Hematopoietic multipotent progenitor cell treated with erythropoietin and hydrocortisone succinate and interleukin-3 and kit ligand, for 17 days (in vitro differentiated cells): ENCODE measurements at regions not wholly inside any gene's neighbourhood (a gene's known extent, or its start where the extent isn't known, plus 50 kb on each side); places are given as distances from the start of the nearest gene placed in this dataset.
"Not testable (repeated sequence)": the region's sequence is repeated elsewhere in the genome, so short reads cannot be mapped to it uniquely, and the experiment has no call there.

Source experiments
- DNase-seq: peaks from one replicate; pipeline ENCODE4 v3.0.0-alpha.2; 2015; ENCODE audit warnings: low spot score

DNA sequence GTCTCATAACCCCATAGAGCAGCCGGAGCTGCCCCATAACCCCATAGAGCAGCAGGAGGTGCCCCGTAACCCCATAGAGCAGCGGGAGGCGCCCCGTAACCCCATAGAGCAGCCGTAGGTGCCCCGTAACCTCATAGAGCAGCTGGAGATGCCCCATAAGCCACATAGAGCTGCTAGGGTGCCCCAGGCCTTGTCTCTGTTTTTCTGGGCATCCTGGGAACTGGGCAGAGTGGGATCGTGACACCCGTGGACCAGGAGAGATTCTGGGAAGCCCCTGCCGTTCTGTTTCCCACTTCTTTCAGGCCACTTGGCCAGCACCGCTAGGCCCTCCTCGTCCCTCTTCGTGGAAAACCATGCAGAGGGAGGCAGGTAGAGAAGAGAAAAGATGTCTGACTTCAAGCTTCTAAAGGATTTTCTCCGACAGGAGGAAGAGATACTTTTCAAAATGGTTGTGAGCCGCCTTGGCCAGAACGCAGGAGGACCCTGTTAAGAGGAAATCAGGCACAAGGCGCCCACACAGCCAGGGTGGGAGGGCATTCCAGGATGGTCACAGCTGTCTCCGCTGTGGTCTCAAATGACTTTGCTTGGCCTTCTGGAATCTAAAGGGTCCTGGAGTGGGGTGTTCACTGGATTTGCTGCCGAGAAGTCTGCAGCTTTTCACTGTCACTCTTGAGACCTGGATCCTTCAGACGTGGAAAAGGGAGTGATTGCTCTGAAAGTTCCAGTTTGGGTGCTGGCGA, 171.8 kb downstream of the NPIPB11 start:
- not testable (repeated sequence) for DNase-seq

- not testable (repeated sequence) for DNase-seq
Measured at GRCh38 chr16:29233705-29234404, 172.7 kb downstream of the NPIPB11 start.

- DNase-seq = no peak
Measured at GRCh38 chr16:29232811-29233704, 173.5 kb downstream of the NPIPB11 start.

- DNase-seq = not testable (repeated sequence)
Measured at GRCh38 chr16:29232160-29232705, 174.3 kb downstream of the NPIPB11 start.

GRCh38 chr16:29231244-29231643, 175.3 kb downstream of the NPIPB11 start:
- no peak for DNase-seq

DNA sequence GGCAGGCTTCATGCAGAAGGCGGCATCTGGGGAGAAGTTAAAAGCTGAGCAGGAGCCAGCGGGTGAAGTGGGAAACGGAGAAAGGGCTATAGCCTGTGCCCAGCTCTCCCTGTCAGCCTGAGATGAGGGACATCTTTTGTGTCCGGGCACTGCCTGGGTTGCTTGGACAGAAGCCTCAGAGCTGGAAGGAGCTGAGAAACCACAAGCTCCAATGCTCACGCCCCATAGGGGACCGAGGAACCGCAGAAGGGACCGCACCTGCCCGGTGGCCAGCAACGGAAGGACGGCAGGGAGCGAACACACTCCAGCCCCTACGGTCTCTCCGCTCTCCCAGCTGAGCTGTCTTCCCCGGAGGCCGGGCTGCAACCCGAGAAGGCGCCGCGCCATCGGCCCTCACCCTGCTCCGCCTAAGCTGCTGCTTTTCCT, 175.8 kb downstream of the NPIPB11 start:
- no peak for DNase-seq

- not testable (repeated sequence) for DNase-seq
Measured at GRCh38 chr16:29230006-29230668, 176.4 kb downstream of the NPIPB11 start.

DNA sequence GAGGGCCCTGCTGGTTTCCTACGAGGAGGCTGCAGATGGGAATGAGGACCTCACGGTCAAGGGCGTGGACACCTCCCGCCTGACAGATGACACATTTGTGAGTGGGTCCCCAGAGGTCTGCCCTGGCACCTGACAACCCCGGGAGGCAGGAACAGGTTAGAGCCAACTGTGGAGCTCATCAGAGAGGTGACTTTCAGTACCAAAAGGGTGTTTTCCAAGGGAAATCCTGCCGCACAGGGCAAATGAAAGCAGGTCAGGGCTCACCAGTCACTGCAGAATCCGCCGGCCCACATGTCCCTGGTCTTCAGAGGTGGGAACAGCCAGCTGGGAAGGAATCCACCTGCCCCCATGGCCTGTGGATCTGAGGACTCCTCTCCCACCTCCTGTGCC, 176.9 kb downstream of the NPIPB11 start:
- not testable (repeated sequence) for DNase-seq

DNA sequence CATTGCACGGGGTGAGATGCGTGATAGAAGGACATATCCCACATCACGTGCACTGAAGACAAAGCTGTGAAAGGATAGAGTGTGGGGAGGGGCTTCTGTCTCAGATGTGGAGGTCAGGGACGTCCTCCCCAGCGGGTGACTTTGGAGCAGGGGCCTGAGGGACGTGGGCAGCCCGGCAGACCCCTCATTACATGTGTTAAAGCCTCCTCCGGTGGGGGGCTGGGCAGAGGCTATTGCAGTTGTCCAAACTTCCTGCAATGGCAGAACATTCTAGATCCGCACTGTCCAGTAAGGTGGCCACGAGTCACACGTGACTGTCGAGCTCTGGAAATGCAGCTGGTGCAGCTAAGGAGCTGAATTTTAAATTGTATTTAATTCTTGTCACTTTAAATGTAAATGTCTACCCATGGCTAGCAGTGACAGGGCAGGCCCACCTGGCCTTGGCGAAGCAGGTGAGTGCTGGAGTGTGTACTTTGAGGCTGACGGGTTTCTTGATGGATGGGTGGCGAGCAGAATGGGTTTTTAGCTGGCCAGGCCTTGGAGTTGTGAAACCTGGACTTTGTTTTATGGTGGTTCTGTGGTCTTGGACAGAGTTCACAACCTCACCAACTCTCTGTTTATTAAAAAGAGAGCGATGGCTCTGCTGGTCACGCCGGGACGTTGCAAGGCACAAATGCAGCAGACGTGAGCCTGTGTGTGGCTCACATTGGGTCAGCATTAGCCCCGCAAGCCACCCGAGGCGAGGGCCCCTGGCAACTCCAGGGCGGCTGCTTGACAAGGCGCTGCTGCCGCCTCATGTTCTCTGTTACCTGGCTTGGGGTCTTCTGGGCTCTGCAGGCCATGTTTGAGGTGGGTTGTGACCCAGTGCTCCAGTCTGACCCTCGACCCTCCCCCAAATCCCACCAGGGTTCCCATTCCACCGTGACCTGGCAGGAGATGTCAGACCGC, 177.6 kb downstream of the NPIPB11 start:
- not testable (repeated sequence) for DNase-seq

GRCh38 chr16:29227751-29228663, 178.5 kb downstream of the NPIPB11 start:
- peak; percentile 44 for DNase-seq

DNA sequence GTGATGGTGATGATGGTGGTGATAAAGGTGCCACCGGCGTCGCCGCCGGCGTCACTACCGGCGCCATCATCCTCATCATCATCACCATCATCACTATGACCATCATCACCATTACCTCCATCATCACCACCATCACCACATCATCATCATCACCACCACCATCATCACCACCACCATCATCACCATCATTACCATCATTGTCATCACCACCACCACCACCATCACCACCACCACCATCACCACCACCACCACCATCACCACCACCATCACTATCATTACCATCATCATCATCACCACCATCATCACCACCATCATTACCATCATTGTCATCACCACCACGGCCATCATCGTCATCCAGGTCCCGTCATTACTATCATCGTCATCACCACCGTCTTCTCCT, 179.7 kb downstream of the NPIPB11 start:
- DNase-seq = no peak

DNA sequence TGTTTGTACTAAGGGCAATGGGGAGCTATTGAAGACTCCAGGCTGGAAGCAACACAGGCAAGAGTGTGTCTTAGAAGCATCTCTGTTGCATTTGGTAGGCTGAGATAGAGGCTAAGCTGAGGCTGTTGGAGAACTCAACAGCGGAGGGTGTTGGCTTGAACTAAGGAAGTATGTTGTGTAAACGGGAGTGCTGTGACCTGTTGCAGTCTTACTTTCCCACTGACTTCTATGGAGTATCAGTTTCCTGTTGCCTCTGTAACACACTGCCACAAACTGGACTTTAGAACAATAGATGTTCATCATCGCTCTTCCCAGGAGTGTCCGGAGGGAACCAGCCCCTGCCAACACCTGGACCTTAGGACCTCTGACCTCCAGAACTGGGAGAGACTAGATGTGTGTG, 181.8 kb downstream of the NPIPB11 start:
- DNase-seq = not testable (repeated sequence)

DNA sequence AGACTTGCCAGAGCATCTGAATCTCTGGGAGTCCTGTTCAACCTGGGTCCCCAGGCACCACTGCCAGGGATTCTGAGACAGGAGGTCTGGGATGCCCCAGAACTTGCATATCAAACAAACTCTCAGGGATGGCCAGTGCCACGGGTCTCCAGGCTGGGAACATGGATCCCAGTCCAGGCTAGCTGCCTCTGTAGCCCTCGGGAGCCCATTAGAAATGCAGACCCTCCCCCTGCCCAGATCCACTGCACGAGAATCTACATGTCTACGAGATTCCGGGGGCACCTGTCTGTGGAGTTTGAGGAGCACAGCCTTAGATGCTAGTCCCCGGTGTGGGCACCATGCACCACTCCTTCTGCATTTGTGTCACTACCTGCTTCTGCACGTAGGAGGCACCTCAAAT, 183.9 kb downstream of the NPIPB11 start:
- DNase-seq = not testable (repeated sequence)

- DNase-seq = not testable (repeated sequence)
Measured at GRCh38 chr16:29222008-29222407, 184.5 kb downstream of the NPIPB11 start.

DNA sequence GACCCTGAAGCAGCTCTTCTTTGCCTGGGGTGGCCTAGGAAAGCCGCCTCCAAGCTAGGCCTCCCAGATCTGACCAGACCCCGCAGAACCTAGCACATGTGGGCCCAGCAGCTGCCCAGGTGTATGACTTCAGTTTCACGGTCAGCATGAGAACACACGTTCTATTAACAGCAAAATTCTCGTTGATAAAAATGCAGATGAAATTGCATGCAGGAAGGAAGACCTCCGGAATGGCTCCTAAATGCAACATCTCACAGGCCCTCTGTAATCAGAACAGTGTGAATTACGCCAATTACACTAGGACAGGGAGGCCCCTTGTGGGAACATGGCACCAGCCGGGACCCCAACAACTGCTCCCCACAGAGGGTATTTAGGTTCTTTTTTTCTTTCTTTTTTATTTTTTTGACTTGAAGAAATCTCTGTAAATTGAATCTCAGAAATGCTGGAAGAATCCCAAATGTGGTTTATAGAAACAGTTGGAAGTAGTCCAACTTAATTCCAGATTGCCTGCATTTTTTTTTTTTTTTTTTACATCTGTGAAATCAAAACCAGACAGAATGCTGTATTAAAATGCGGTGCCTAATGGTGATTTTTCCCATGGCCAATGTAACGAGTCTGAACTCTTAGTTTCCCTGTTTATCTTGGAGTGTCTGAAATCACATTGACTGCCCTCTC, 185.1 kb downstream of the NPIPB11 start:
- not testable (repeated sequence) for DNase-seq

DNA sequence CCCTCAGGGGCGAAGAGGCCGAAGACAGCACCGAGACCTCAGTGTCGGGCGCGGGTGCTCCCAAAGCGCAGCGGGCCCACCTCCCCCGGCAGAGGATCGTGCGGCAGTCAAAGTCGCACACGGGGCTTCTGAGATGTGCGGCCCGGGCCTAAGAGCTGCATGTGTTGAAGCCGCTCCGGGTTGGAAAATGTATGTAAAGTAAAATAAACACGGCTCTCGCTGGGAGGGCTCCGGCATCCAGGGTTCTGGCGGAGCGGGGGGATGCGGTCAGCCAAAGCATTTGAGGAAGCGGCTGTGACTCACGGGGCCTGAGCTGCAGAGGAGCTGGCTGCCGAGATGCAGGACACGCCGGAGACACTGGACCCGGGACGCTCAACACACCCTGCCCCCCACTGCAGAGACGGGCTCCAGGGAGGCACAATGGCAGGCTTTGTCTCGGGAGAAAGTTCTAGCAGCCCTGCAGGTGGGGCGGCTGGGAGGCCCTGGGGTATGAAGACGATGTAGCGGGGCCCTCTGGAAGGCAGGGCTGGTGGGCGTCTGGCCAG, 185.8 kb downstream of the NPIPB11 start:
- not testable (repeated sequence) for DNase-seq

GRCh38 chr16:29219966-29220646, 186.4 kb downstream of the NPIPB11 start:
- not testable (repeated sequence) for DNase-seq

DNA sequence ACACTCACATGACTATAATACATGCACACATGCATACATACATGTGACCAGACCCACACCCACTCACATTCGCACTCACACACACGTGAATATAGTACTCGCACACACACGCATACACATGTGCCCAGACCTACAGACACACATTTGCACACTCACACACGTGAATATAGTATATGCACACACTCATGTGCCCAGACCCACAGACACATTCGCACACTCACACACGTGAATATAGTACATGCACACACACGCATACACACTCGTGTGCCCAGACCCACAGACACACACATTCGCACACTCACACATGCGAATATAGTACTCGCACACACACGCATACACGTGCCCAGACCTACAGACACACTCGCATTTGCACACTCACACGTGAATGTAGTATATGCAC, 186.9 kb downstream of the NPIPB11 start:
- not testable (repeated sequence) for DNase-seq
